ENCODE measurements at regions not wholly inside any gene's neighbourhood (a gene's known extent, or its start where the extent isn't known, plus 50 kb on each side); places are given as distances from the start of the nearest gene placed in this dataset.

GRCh38 chr21:27265492-27265891 is 298.6 kb upstream of the ADAMTS5 start:
- no peak overlapping the region for H3K23ac ChIP-seq (ENCODE audit: low read length)
- no peak overlapping the region for H4K8ac ChIP-seq (ENCODE audit: low read depth, low read length)
- no peak overlapping the region for H3K27ac ChIP-seq (ENCODE audit: low read depth, low read length)
- no peaks in the 10 kb centered on the region for H3K9me3 ChIP-seq (ENCODE audit: insufficient read depth, low read depth, low read length)
- H2AFZ ChIP-seq (ENCODE audit: insufficient read depth, low read length, poor library complexity) = no peak overlapping the region
- no peaks in the 10 kb centered on the region for H3K27me3 ChIP-seq (ENCODE audit: insufficient read depth, low read length)
- H3K36me3 ChIP-seq (ENCODE audit: control insufficient read depth in 1 of 2, insufficient read depth in 2 of 2, low read length in 2 of 2) = no peaks in the 10 kb centered on the region
- DNase-seq = no peak
- WGBS (ENCODE audit: extremely low coverage, insufficient coverage, insufficient read length) = no CpG with 5 or more reads among the region's 1 CpG
- no peak overlapping the region for H2AK5ac ChIP-seq (ENCODE audit: low read length)
- H3K4me3 ChIP-seq (ENCODE audit: low read depth, low read length) = no peak overlapping the region
- no peak overlapping the region for H3K4ac ChIP-seq (ENCODE audit: low read depth, low read length)
- H3K4me1 ChIP-seq (ENCODE audit: control insufficient read depth in 1 of 2, insufficient read depth in 2 of 2, low read length in 2 of 2) = no peaks in the 10 kb centered on the region
- no peak overlapping the region for H3K14ac ChIP-seq (ENCODE audit: low read length)
- no peaks in the 10 kb centered on the region for H3K79me2 ChIP-seq (ENCODE audit: control insufficient read depth, insufficient read depth, low read length, poor library complexity)
- H3K4me2 ChIP-seq (ENCODE audit: low read length) = no peak overlapping the region
- no peak overlapping the region for H4K12ac ChIP-seq (ENCODE audit: low read depth, low read length)
- no peaks in the 10 kb centered on the region for H3K79me1 ChIP-seq (ENCODE audit: low read length)
- no peak overlapping the region for H2BK120ac ChIP-seq (ENCODE audit: insufficient read depth, low read length, poor library complexity)
- H2BK5ac ChIP-seq (ENCODE audit: low read depth, low read length, poor library complexity) = no peak overlapping the region
- H2BK12ac ChIP-seq (ENCODE audit: low read length) = no peak overlapping the region
- no peak overlapping the region for H3K9ac ChIP-seq (ENCODE audit: low read length)
- H3K18ac ChIP-seq (ENCODE audit: low read length) = no peak overlapping the region
- H4K91ac ChIP-seq (ENCODE audit: low read depth, low read length) = no peak overlapping the region

GRCh38 chr21:27261676-27262075 is 294.8 kb upstream of the ADAMTS5 start:
- no peak overlapping the region for H2AFZ ChIP-seq (ENCODE audit: insufficient read depth, low read length, poor library complexity)

GRCh38 chr21:27260728-27261127 is 293.8 kb upstream of the ADAMTS5 start:
- H2AK5ac ChIP-seq (ENCODE audit: low read length) = no peak overlapping the region
- H3K14ac ChIP-seq (ENCODE audit: low read length) = no peak overlapping the region
- no peak overlapping the region for H2AFZ ChIP-seq (ENCODE audit: insufficient read depth, low read length, poor library complexity)
- no peak overlapping the region for H2BK5ac ChIP-seq (ENCODE audit: low read depth, low read length, poor library complexity)
- no peaks in the 10 kb centered on the region for H3K79me2 ChIP-seq (ENCODE audit: control insufficient read depth, insufficient read depth, low read length, poor library complexity)
- no peak overlapping the region for H3K27ac ChIP-seq (ENCODE audit: low read depth, low read length)
- H3K4me2 ChIP-seq (ENCODE audit: low read length) = no peak overlapping the region
- no peak overlapping the region for H4K91ac ChIP-seq (ENCODE audit: low read depth, low read length)
- no peak overlapping the region for H2BK12ac ChIP-seq (ENCODE audit: low read length)
- H3K4me1 ChIP-seq (ENCODE audit: control insufficient read depth in 1 of 2, insufficient read depth in 2 of 2, low read length in 2 of 2) = no peaks in the 10 kb centered on the region
- no peak overlapping the region for H3K4me3 ChIP-seq (ENCODE audit: low read depth, low read length)
- no CpG with 5 or more reads among the region's 2 CpGs for WGBS (ENCODE audit: extremely low coverage, insufficient coverage, insufficient read length)
- no peak overlapping the region for H3K23ac ChIP-seq (ENCODE audit: low read length)
- H3K36me3 ChIP-seq (ENCODE audit: control insufficient read depth in 1 of 2, insufficient read depth in 2 of 2, low read length in 2 of 2) = no peaks in the 10 kb centered on the region
- H2BK120ac ChIP-seq (ENCODE audit: insufficient read depth, low read length, poor library complexity) = no peak overlapping the region
- DNase-seq = no peak
- H3K79me1 ChIP-seq (ENCODE audit: low read length) = no peaks in the 10 kb centered on the region
- no peak overlapping the region for H4K8ac ChIP-seq (ENCODE audit: low read depth, low read length)
- no peak overlapping the region for H3K18ac ChIP-seq (ENCODE audit: low read length)
- H3K4ac ChIP-seq (ENCODE audit: low read depth, low read length) = no peak overlapping the region
- H3K9ac ChIP-seq (ENCODE audit: low read length) = no peak overlapping the region
- no peak overlapping the region for H4K12ac ChIP-seq (ENCODE audit: low read depth, low read length)
- H3K9me3 ChIP-seq (ENCODE audit: insufficient read depth, low read depth, low read length) = no peaks in the 10 kb centered on the region
- no peaks in the 10 kb centered on the region for H3K27me3 ChIP-seq (ENCODE audit: insufficient read depth, low read length)

More at GRCh38 chr21:27261676-27262075, 294.8 kb upstream of the ADAMTS5 start:
- H3K9me3 ChIP-seq (ENCODE audit: insufficient read depth, low read depth, low read length) = no peaks in the 10 kb centered on the region
- no peak overlapping the region for H3K9ac ChIP-seq (ENCODE audit: low read length)
- no peak overlapping the region for H2BK12ac ChIP-seq (ENCODE audit: low read length)
- H3K4me3 ChIP-seq (ENCODE audit: low read depth, low read length) = no peak overlapping the region
- no peaks in the 10 kb centered on the region for H3K79me1 ChIP-seq (ENCODE audit: low read length)
- no peak overlapping the region for H3K27ac ChIP-seq (ENCODE audit: low read depth, low read length)
- no peak overlapping the region for H3K23ac ChIP-seq (ENCODE audit: low read length)
- no peak for DNase-seq
- no peak overlapping the region for H2BK5ac ChIP-seq (ENCODE audit: low read depth, low read length, poor library complexity)
- no peak overlapping the region for H2BK120ac ChIP-seq (ENCODE audit: insufficient read depth, low read length, poor library complexity)
- no peak overlapping the region for H3K4me2 ChIP-seq (ENCODE audit: low read length)
- no peak overlapping the region for H2AK5ac ChIP-seq (ENCODE audit: low read length)
- no peak overlapping the region for H4K91ac ChIP-seq (ENCODE audit: low read depth, low read length)
- no peaks in the 10 kb centered on the region for H3K4me1 ChIP-seq (ENCODE audit: control insufficient read depth in 1 of 2, insufficient read depth in 2 of 2, low read length in 2 of 2)
- no peak overlapping the region for H3K18ac ChIP-seq (ENCODE audit: low read length)
- no peaks in the 10 kb centered on the region for H3K36me3 ChIP-seq (ENCODE audit: control insufficient read depth in 1 of 2, insufficient read depth in 2 of 2, low read length in 2 of 2)
- H3K79me2 ChIP-seq (ENCODE audit: control insufficient read depth, insufficient read depth, low read length, poor library complexity) = no peaks in the 10 kb centered on the region
- H4K8ac ChIP-seq (ENCODE audit: low read depth, low read length) = no peak overlapping the region
- no peak overlapping the region for H3K4ac ChIP-seq (ENCODE audit: low read depth, low read length)
- WGBS (ENCODE audit: extremely low coverage, insufficient coverage, insufficient read length) = no CpG with 5 or more reads among the region's 2 CpGs
- no peaks in the 10 kb centered on the region for H3K27me3 ChIP-seq (ENCODE audit: insufficient read depth, low read length)
- H3K14ac ChIP-seq (ENCODE audit: low read length) = no peak overlapping the region
- H4K12ac ChIP-seq (ENCODE audit: low read depth, low read length) = no peak overlapping the region

GRCh38 chr21:27258742-27259448 is 292.0 kb upstream of the ADAMTS5 start:
- Histone ChIP-seq H3K27me3 (ENCODE audit: insufficient read depth, low read length) (no peaks in the 10 kb centered on the region), H3K4ac (ENCODE audit: low read depth, low read length) (no peak overlapping the region), H3K18ac (ENCODE audit: low read length) (no peak overlapping the region), H3K4me2 (ENCODE audit: low read length) (no peak overlapping the region), H3K4me1 (ENCODE audit: control insufficient read depth in 1 of 2, insufficient read depth in 2 of 2, low read length in 2 of 2) (no peaks in the 10 kb centered on the region), H3K23ac (ENCODE audit: low read length) (no peak overlapping the region), H2BK5ac (ENCODE audit: low read depth, low read length, poor library complexity) (no peak overlapping the region), H3K9ac (ENCODE audit: low read length) (no peak overlapping the region), H2AK5ac (ENCODE audit: low read length) (no peak overlapping the region), H3K79me1 (ENCODE audit: low read length) (no peaks in the 10 kb centered on the region), H4K91ac (ENCODE audit: low read depth, low read length) (no peak overlapping the region), H3K9me3 (ENCODE audit: insufficient read depth, low read depth, low read length) (no peaks in the 10 kb centered on the region), H2BK120ac (ENCODE audit: insufficient read depth, low read length, poor library complexity) (no peak overlapping the region), H2BK12ac (ENCODE audit: low read length) (no peak overlapping the region), H3K14ac (ENCODE audit: low read length) (no peak overlapping the region), H3K79me2 (ENCODE audit: control insufficient read depth, insufficient read depth, low read length, poor library complexity) (no peaks in the 10 kb centered on the region), H4K12ac (ENCODE audit: low read depth, low read length) (no peak overlapping the region), H4K8ac (ENCODE audit: low read depth, low read length) (no peak overlapping the region), H3K4me3 (ENCODE audit: low read depth, low read length) (no peak overlapping the region), H2AFZ (ENCODE audit: insufficient read depth, low read length, poor library complexity) (no peak overlapping the region), H3K36me3 (ENCODE audit: control insufficient read depth in 1 of 2, insufficient read depth in 2 of 2, low read length in 2 of 2) (no peaks in the 10 kb centered on the region), H3K27ac (ENCODE audit: low read depth, low read length) (no peak overlapping the region)
- DNase-seq = no peak
- no CpG with 5 or more reads among the region's 10 CpGs for WGBS (ENCODE audit: extremely low coverage, insufficient coverage, insufficient read length)
